ENCODE measurements at regions not wholly inside any gene's neighbourhood (a gene's known extent, or its start where the extent isn't known, plus 50 kb on each side); places are given as distances from the start of the nearest gene placed in this dataset.

GRCh38 chr9:88680505-88681160 is 145.7 kb downstream of the NXNL2 start:
- Histone ChIP-seq H3K4me1 (ENCODE audit: insufficient read depth, low read length) (no peaks in the 10 kb centered on the region), H2AFZ (ENCODE audit: low read length) (no peak overlapping the region), H4K20me1 (ENCODE audit: control insufficient read depth, insufficient read depth, insufficient read length) (no peaks in the 10 kb centered on the region), H3K56ac (ENCODE audit: insufficient read length, low read depth, low read length) (no peak overlapping the region), H3K18ac (ENCODE audit: insufficient read length, low read depth, low read length) (no peak overlapping the region), H3K4ac (ENCODE audit: low read depth, low read length) (no peak overlapping the region), H4K5ac (ENCODE audit: insufficient read length, low read depth, low read length) (no peak overlapping the region), H2BK15ac (ENCODE audit: low read depth, low read length) (no peak overlapping the region), H3K27me3 (ENCODE audit: insufficient read depth, low read length) (no peaks in the 10 kb centered on the region; the same call in 1 of the 2 replicates), H2BK12ac (ENCODE audit: insufficient read length, low read depth, low read length) (no peak overlapping the region), H3K9ac (ENCODE audit: extremely low read depth, insufficient read length, low read length) (no peak overlapping the region), H2BK120ac (ENCODE audit: low read depth, low read length, poor library complexity, severe bottlenecking) (no peak overlapping the region), H2BK5ac (ENCODE audit: insufficient read length, low read length) (no peak overlapping the region), H3K14ac (ENCODE audit: insufficient read depth, low read length) (no peak overlapping the region), H3K4me2 (ENCODE audit: insufficient read depth, insufficient read length, low read length) (no peak overlapping the region), H4K8ac (replicated peaks; ENCODE audit: insufficient read length, low read depth, low read length) (no peak overlapping the region), H3T11ph (ENCODE audit: low read length) (no peak overlapping the region), H3K27ac (ENCODE audit: insufficient read length, low read depth, low read length) (no peak overlapping the region), H3K9me3 (ENCODE audit: control insufficient read depth, low read depth, low read length) (no peaks in the 10 kb centered on the region), H2AK5ac (ENCODE audit: insufficient read length, low read length) (no peak overlapping the region), H3K79me2 (ENCODE audit: insufficient read depth, low read length) (no peaks in the 10 kb centered on the region), H3K23me2 (ENCODE audit: insufficient read length, low read depth, low read length, poor library complexity, severe bottlenecking) (no peaks in the 10 kb centered on the region), H2BK20ac (ENCODE audit: low read depth, low read length, poor library complexity, severe bottlenecking) (no peak overlapping the region), H4K91ac (ENCODE audit: insufficient read length, low read depth, low read length) (no peak overlapping the region), H3K79me1 (ENCODE audit: insufficient read depth, low read depth, low read length, poor library complexity, severe bottlenecking) (no peaks in the 10 kb centered on the region), H3K23ac (ENCODE audit: insufficient read length, low read depth, low read length) (no peak overlapping the region)
- Mint-ChIP-seq H3K9me3 (peaks cover 0 to 3% of the 10 kb centered on the region in 2 experiments; a peak in 3 of 5 replicates), H3K36me3 (ENCODE audit: insufficient read depth in 1 of 3, low read depth in 3 of 3) (no peaks in the 10 kb centered on the region; a peak in 3 of 7 replicates), H3K4me1 (no peaks in the 10 kb centered on the region), H3K4me3 (no peak overlapping the region), H3K27ac (no peak overlapping the region; a peak in 1 of 7 replicates), H3K27me3 (ENCODE audit: low read depth) (peaks cover 2% of the 10 kb centered on the region; the same call in 1 of the 2 replicates)
- DNase-seq = no peak
- WGBS (ENCODE audit: extremely low coverage, insufficient read length, low lambda C conversion rate) = no CpG with 5 or more reads among the region's 8 CpGs
- TF ChIP-seq, protein P1, sequence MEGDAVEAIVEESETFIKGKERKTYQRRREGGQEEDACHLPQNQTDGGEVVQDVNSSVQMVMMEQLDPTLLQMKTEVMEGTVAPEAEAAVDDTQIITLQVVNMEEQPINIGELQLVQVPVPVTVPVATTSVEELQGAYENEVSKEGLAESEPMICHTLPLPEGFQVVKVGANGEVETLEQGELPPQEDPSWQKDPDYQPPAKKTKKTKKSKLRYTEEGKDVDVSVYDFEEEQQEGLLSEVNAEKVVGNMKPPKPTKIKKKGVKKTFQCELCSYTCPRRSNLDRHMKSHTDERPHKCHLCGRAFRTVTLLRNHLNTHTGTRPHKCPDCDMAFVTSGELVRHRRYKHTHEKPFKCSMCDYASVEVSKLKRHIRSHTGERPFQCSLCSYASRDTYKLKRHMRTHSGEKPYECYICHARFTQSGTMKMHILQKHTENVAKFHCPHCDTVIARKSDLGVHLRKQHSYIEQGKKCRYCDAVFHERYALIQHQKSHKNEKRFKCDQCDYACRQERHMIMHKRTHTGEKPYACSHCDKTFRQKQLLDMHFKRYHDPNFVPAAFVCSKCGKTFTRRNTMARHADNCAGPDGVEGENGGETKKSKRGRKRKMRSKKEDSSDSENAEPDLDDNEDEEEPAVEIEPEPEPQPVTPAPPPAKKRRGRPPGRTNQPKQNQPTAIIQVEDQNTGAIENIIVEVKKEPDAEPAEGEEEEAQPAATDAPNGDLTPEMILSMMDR (conservative IDR thresholded peaks at IDR 0.05) = no peak

All from H9 (cell line).